SK-N-SH treated with all-trans-retinoic acid at 6 μM for 48 hours (cell line): ENCODE measurements at regions not wholly inside any gene's neighbourhood (a gene's known extent, or its start where the extent isn't known, plus 50 kb on each side); places are given as distances from the start of the nearest gene placed in this dataset.

Experiments
- ARNTL ChIP-seq: fragments of 450-650 bp; formaldehyde crosslinking; IDR thresholded peaks from 2 replicates; pipeline ENCODE4 v1.5.0; 2020; ENCODE audit warnings: low read depth, mild to moderate bottlenecking, moderate library complexity, borderline replicate concordance
- CSDC2 ChIP-seq: fragments of 250-450 bp; sonication (Bioruptor Pico); IDR thresholded peaks from 2 replicates; pipeline ENCODE4 v1.5.0; 2020; ENCODE audit warnings: mild to moderate bottlenecking, moderate library complexity
- OSR1 ChIP-seq: fragments of 250-450 bp; sonication (Bioruptor Pico); IDR thresholded peaks from 2 replicates; pipeline ENCODE4 v1.8.0; 2022; ENCODE audit warnings: moderate library complexity, mild to moderate bottlenecking, inconsistent platforms
- TCF4 ChIP-seq: fragments of 250-450 bp; sonication (Bioruptor Pico); IDR thresholded peaks from 2 replicates; pipeline ENCODE4 v1.8.0; 2021; ENCODE audit warnings: mild to moderate bottlenecking, moderate library complexity, borderline replicate concordance
- ZC3H10 ChIP-seq: fragments of 250-450 bp; sonication (Bioruptor Pico); IDR thresholded peaks from 2 replicates; pipeline ENCODE4 v1.5.1; 2021; ENCODE audit warnings: mild to moderate bottlenecking, moderate library complexity
- ZNF8 ChIP-seq: fragments of 450-650 bp; formaldehyde crosslinking; IDR thresholded peaks from 2 replicates; pipeline ENCODE4 v1.5.0; 2020; ENCODE audit warnings: mild to moderate bottlenecking, moderate library complexity
- TF ChIP-seq, protein P1 (sequence below): fragments of 250-450 bp; sonication (Bioruptor Pico); IDR thresholded peaks from 2 replicates; pipeline ENCODE4 v1.8.0; 2021; ENCODE audit warnings: low read depth, mild to moderate bottlenecking, moderate library complexity, borderline replicate concordance
- TF ChIP-seq, protein P2 (sequence below): fragments of 250-450 bp; sonication (Bioruptor Pico); IDR thresholded peaks from 2 replicates; pipeline ENCODE4 v1.5.1; 2021; ENCODE audit warnings: mild to moderate bottlenecking, moderate library complexity
- TF ChIP-seq, protein P3 (sequence below): fragments of 250-450 bp; sonication (Bioruptor Pico); IDR thresholded peaks from 2 replicates; pipeline ENCODE4 v1.8.0; 2020; ENCODE audit warnings: mild to moderate bottlenecking, moderate library complexity, borderline replicate concordance
- TF ChIP-seq, protein P4 (sequence below): fragments of 250-450 bp; sonication (Bioruptor Pico); IDR thresholded peaks from 2 replicates; pipeline ENCODE4 v1.5.1; 2020; ENCODE audit warnings: low read depth, mild to moderate bottlenecking, moderate library complexity

DNA sequence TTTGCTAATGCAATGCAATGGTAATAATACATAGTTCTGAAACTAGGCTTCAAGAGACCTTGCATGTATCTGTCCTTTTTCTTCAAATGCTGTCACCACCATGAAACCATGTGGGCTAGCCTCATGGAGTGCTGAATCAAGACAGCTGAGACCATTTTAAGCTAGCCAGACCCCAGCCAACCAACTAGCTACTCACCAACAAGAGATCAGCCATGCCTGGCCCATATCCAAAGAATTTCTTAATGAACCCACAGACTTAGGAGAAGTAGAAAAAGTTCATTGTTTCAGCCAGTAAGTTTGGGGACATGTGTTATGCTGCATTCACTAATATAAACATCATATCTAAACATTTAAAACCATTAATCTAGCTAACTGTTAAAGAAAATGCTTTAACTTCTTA is 139.8 kb upstream of the EDIL3 start:
- TF ChIP-seq CSDC2 (CRISPR knock-in tag) (no peak), ZC3H10 (CRISPR knock-in tag) (no peak), ARNTL (CRISPR knock-in tag) (no peak), OSR1 (CRISPR knock-in tag) (no peak), ZNF8 (CRISPR knock-in tag) (no peak), TCF4 (CRISPR knock-in tag) (no peak)
- TF ChIP-seq, protein P1, sequence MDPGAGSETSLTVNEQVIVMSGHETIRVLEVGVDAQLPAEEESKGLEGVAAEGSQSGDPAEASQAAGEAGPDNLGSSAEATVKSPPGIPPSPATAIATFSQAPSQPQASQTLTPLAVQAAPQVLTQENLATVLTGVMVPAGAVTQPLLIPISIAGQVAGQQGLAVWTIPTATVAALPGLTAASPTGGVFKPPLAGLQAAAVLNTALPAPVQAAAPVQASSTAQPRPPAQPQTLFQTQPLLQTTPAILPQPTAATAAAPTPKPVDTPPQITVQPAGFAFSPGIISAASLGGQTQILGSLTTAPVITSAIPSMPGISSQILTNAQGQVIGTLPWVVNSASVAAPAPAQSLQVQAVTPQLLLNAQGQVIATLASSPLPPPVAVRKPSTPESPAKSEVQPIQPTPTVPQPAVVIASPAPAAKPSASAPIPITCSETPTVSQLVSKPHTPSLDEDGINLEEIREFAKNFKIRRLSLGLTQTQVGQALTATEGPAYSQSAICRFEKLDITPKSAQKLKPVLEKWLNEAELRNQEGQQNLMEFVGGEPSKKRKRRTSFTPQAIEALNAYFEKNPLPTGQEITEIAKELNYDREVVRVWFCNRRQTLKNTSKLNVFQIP (CRISPR knock-in tag), result no peak
- TF ChIP-seq, protein P2, sequence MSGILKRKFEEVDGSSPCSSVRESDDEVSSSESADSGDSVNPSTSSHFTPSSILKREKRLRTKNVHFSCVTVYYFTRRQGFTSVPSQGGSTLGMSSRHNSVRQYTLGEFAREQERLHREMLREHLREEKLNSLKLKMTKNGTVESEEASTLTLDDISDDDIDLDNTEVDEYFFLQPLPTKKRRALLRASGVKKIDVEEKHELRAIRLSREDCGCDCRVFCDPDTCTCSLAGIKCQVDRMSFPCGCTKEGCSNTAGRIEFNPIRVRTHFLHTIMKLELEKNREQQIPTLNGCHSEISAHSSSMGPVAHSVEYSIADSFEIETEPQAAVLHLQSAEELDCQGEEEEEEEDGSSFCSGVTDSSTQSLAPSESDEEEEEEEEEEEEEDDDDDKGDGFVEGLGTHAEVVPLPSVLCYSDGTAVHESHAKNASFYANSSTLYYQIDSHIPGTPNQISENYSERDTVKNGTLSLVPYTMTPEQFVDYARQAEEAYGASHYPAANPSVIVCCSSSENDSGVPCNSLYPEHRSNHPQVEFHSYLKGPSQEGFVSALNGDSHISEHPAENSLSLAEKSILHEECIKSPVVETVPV (CRISPR knock-in tag), result no peak
- TF ChIP-seq, protein P3, sequence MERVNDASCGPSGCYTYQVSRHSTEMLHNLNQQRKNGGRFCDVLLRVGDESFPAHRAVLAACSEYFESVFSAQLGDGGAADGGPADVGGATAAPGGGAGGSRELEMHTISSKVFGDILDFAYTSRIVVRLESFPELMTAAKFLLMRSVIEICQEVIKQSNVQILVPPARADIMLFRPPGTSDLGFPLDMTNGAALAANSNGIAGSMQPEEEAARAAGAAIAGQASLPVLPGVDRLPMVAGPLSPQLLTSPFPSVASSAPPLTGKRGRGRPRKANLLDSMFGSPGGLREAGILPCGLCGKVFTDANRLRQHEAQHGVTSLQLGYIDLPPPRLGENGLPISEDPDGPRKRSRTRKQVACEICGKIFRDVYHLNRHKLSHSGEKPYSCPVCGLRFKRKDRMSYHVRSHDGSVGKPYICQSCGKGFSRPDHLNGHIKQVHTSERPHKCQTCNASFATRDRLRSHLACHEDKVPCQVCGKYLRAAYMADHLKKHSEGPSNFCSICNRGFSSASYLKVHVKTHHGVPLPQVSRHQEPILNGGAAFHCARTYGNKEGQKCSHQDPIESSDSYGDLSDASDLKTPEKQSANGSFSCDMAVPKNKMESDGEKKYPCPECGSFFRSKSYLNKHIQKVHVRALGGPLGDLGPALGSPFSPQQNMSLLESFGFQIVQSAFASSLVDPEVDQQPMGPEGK (CRISPR knock-in tag), result no peak
- TF ChIP-seq, protein P4, sequence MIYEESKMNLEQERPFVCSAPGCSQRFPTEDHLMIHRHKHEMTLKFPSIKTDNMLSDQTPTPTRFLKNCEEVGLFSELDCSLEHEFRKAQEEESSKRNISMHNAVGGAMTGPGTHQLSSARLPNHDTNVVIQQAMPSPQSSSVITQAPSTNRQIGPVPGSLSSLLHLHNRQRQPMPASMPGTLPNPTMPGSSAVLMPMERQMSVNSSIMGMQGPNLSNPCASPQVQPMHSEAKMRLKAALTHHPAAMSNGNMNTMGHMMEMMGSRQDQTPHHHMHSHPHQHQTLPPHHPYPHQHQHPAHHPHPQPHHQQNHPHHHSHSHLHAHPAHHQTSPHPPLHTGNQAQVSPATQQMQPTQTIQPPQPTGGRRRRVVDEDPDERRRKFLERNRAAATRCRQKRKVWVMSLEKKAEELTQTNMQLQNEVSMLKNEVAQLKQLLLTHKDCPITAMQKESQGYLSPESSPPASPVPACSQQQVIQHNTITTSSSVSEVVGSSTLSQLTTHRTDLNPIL (CRISPR knock-in tag), result no peak
